ENCODE measurements at regions not wholly inside any gene's neighbourhood (a gene's known extent, or its start where the extent isn't known, plus 50 kb on each side); places are given as distances from the start of the nearest gene placed in this dataset.

DNA sequence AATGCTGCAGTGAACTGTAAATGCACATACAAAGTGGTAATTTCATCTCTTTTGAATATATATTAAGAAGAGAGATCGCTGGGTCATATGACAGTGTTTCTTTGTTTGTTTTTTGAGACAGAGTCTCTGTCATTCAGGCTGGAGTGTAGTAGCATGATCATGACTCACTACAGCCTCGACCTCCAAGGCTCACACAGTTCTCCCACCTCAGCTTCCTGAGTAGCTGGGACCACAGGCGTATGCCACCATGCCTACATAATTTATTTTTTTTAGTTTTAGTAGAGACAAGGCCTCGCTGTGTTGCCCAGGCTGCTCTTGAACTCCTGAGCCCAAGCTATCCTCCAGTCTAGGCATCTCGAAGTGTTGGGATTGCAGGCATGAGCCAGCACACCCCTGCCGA, 62.4 kb upstream of the ACSS3 start:
- no peaks in the 10 kb centered on the region for H3K36me3 ChIP-seq (ENCODE audit: insufficient read depth, low read length)

DNA sequence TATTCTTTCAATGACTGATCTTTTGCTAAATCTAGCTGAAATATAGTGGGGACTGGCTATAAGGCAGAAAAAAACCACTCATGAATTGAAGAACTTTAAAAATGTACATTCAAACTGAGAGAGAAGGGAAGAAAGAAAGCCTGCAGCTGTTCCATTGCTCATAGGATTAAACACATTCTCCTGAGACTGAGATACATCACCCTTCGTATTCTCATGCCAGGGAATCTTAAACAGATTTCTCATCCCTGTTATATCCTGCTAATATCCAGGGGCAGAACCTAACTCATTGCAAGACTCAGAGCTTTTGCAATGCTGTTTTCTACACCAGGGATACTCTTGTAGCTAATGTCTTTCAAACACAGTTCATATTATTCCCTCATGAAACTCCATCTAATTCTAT, 67.2 kb upstream of the ACSS3 start:
- Histone ChIP-seq H3K79me2 (ENCODE audit: insufficient read depth, low read length) (no peaks in the 10 kb centered on the region), H3K36me3 (ENCODE audit: insufficient read depth, low read length) (no peaks in the 10 kb centered on the region), H3K4me2 (ENCODE audit: insufficient read depth, low read length) (no peak overlapping the region), H3K4me1 (ENCODE audit: insufficient read depth, low read length) (no peaks in the 10 kb centered on the region), H3K27ac (ENCODE audit: low read depth, low read length) (no peak overlapping the region), H3K27me3 (ENCODE audit: insufficient read depth, low read length) (no peaks in the 10 kb centered on the region), H3K4me3 (ENCODE audit: insufficient read depth, low read length) (no peak overlapping the region), H4K20me1 (ENCODE audit: insufficient read depth, low read length) (no peaks in the 10 kb centered on the region), H2AFZ (ENCODE audit: low read length) (no peak overlapping the region), H3K9me3 (ENCODE audit: low read depth, low read length) (no peaks in the 10 kb centered on the region)
- TF ChIP-seq, protein P1, sequence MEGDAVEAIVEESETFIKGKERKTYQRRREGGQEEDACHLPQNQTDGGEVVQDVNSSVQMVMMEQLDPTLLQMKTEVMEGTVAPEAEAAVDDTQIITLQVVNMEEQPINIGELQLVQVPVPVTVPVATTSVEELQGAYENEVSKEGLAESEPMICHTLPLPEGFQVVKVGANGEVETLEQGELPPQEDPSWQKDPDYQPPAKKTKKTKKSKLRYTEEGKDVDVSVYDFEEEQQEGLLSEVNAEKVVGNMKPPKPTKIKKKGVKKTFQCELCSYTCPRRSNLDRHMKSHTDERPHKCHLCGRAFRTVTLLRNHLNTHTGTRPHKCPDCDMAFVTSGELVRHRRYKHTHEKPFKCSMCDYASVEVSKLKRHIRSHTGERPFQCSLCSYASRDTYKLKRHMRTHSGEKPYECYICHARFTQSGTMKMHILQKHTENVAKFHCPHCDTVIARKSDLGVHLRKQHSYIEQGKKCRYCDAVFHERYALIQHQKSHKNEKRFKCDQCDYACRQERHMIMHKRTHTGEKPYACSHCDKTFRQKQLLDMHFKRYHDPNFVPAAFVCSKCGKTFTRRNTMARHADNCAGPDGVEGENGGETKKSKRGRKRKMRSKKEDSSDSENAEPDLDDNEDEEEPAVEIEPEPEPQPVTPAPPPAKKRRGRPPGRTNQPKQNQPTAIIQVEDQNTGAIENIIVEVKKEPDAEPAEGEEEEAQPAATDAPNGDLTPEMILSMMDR (IDR thresholded peaks at IDR 0.05; ENCODE audit: extremely low read depth, low read depth, low read length), result no peak
- no peak for DNase-seq (ENCODE audit: insufficient read length, low spot score, missing footprints)

More for the DNA sequence above, 62.4 kb upstream of the ACSS3 start:
- H3K4me1 ChIP-seq (ENCODE audit: insufficient read depth, low read length), result no peaks in the 10 kb centered on the region
- no peaks in the 10 kb centered on the region for H3K79me2 ChIP-seq (ENCODE audit: insufficient read depth, low read length)
- TF ChIP-seq, protein P1 (IDR thresholded peaks at IDR 0.05; ENCODE audit: extremely low read depth, low read depth, low read length), result no peak
- peak overlapping the region; percentile 18 for H2AFZ ChIP-seq (ENCODE audit: low read length)
- no peak overlapping the region for H3K4me2 ChIP-seq (ENCODE audit: insufficient read depth, low read length)
- H3K27ac ChIP-seq (ENCODE audit: low read depth, low read length), result no peak overlapping the region
- H3K9me3 ChIP-seq (ENCODE audit: low read depth, low read length), result no peaks in the 10 kb centered on the region
- no peak overlapping the region for H3K4me3 ChIP-seq (ENCODE audit: insufficient read depth, low read length)
- H3K27me3 ChIP-seq (ENCODE audit: insufficient read depth, low read length), result no peaks in the 10 kb centered on the region
- H4K20me1 ChIP-seq (ENCODE audit: insufficient read depth, low read length), result no peaks in the 10 kb centered on the region
- no peak for DNase-seq (ENCODE audit: insufficient read length, low spot score, missing footprints)

DNA sequence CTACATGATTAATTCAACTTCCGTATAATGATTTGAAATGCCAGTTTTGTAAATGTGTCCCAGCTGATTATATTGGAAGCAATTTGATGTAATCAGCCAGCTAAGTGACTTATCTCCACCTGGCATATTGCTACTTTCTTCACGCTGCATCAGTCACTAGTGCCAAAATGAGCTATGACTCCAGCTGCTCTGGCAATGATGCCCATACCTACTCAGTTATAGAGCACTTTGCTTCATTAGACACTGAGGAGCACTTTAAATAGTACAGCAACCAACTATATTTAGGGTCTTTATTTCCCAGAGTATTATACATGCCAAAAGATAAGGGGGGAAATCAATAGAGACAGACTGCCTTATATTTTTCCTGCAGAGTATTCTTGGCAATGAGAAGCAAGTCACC, 67.9 kb upstream of the LIN7A start:
- no peak overlapping the region for H3K4me3 ChIP-seq (ENCODE audit: insufficient read depth, low read length)
- H3K9me3 ChIP-seq (ENCODE audit: low read depth, low read length), result no peaks in the 10 kb centered on the region
- H3K27ac ChIP-seq (ENCODE audit: low read depth, low read length), result no peak overlapping the region
- H4K20me1 ChIP-seq (ENCODE audit: insufficient read depth, low read length), result no peaks in the 10 kb centered on the region
- H3K27me3 ChIP-seq (ENCODE audit: insufficient read depth, low read length), result no peaks in the 10 kb centered on the region
- TF ChIP-seq, protein P1 (IDR thresholded peaks at IDR 0.05; ENCODE audit: extremely low read depth, low read depth, low read length), result no peak
- no peak overlapping the region for H3K4me2 ChIP-seq (ENCODE audit: insufficient read depth, low read length)
- no peaks in the 10 kb centered on the region for H3K79me2 ChIP-seq (ENCODE audit: insufficient read depth, low read length)
- DNase-seq (ENCODE audit: insufficient read length, low spot score, missing footprints), result no peak
- no peaks in the 10 kb centered on the region for H3K36me3 ChIP-seq (ENCODE audit: insufficient read depth, low read length)
- no peaks in the 10 kb centered on the region for H3K4me1 ChIP-seq (ENCODE audit: insufficient read depth, low read length)
- H2AFZ ChIP-seq (ENCODE audit: low read length), result no peak overlapping the region

DNA sequence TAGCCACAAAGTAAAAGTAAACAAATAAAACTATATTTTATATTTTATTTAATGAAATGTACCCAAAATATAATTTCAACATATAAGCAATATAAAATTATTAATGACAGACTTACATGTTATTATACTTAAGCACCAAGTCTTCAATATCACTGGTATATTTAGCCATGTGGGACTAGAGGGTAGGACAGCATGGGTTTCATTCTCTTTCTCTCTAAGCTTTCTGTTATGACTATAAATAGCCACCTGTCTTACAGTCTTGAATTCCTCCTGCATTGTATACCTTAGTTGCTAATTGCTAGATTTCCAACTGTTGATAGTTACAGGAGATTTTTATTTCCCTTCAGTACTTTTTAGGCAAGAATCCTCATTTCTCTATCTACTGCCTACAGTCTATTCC, 63.1 kb upstream of the LIN7A start:
- Histone ChIP-seq H3K9me3 (ENCODE audit: low read depth, low read length) (no peaks in the 10 kb centered on the region), H3K36me3 (ENCODE audit: insufficient read depth, low read length) (no peaks in the 10 kb centered on the region), H2AFZ (ENCODE audit: low read length) (no peak overlapping the region), H3K27me3 (ENCODE audit: insufficient read depth, low read length) (peaks cover 4% of the 10 kb centered on the region), H3K4me2 (ENCODE audit: insufficient read depth, low read length) (no peak overlapping the region), H4K20me1 (ENCODE audit: insufficient read depth, low read length) (no peaks in the 10 kb centered on the region), H3K4me1 (ENCODE audit: insufficient read depth, low read length) (no peaks in the 10 kb centered on the region), H3K27ac (ENCODE audit: low read depth, low read length) (no peak overlapping the region), H3K79me2 (ENCODE audit: insufficient read depth, low read length) (no peaks in the 10 kb centered on the region), H3K4me3 (ENCODE audit: insufficient read depth, low read length) (no peak overlapping the region)
- TF ChIP-seq, protein P1 (IDR thresholded peaks at IDR 0.05; ENCODE audit: extremely low read depth, low read depth, low read length), result no peak
- no peak for DNase-seq (ENCODE audit: insufficient read length, low spot score, missing footprints)

Data from osteoblast (primary cell).